Transverse colon (tissue), 4 donors: ENCODE measurements at regions not wholly inside any gene's neighbourhood (a gene's known extent, or its start where the extent isn't known, plus 50 kb on each side); places are given as distances from the start of the nearest gene placed in this dataset.

Experiments
- DNase-seq: peaks from one replicate; pipeline ENCODE4 v3.0.0-alpha.2; 2019
- H3K27ac ChIP-seq, 4 donors: fragments of 200-600 bp; sonication (generic); 2 replicates each; pipeline ENCODE4 v1.5.1; 2016 to 2018; ENCODE audit warnings: inconsistent platforms in 4 of 4
- H3K27me3 ChIP-seq: fragments of 200-600 bp; sonication (generic); 2 replicates; pipeline ENCODE4 v1.5.1; 2017; ENCODE audit warnings: inconsistent platforms
- H3K36me3 ChIP-seq, 4 donors: fragments of 200-600 bp; sonication (generic); 2 replicates each; pipeline ENCODE4 v1.5.1; 2017 to 2019; ENCODE audit warnings: inconsistent platforms in 4 of 4
- H3K4me1 ChIP-seq, 4 donors: fragments of 200-600 bp; sonication (generic); 2 replicates each; pipeline ENCODE4 v1.5.1; 2017 to 2020; ENCODE audit warnings: inconsistent platforms in 4 of 4
- H3K4me3 ChIP-seq, 4 donors: fragments of 200-600 bp; sonication (generic); 1 replicate in 1 of 4; 2 replicates in 3 of 4; pipeline versions ENCODE4 v1.5.1 to v1.6.1; 2017 to 2019; ENCODE audit warnings: inconsistent platforms in 4 of 4
- H3K9me3 ChIP-seq, 2 donors: fragments of 200-600 bp; sonication (generic); 2 replicates each; pipeline ENCODE4 v1.5.1; 2017 to 2019; ENCODE audit warnings: inconsistent platforms in 2 of 2
- EP300 ChIP-seq: sonication (generic); formaldehyde crosslinking; IDR thresholded peaks from one replicate; pipeline ENCODE4 v1.6.1; 2017; ENCODE audit warnings: antibody characterized with exemption, low read depth
- POLR2A ChIP-seq: fragments of 450-650 bp; IDR thresholded peaks from one replicate; pipeline ENCODE4 v1.6.1; 2016; ENCODE audit warnings: antibody characterized with exemption, mild to moderate bottlenecking, moderate library complexity
- POLR2AphosphoS5 ChIP-seq, 3 donors: sonication (generic); formaldehyde crosslinking; IDR thresholded peaks; one replicate each; pipeline ENCODE4 v1.6.1; 2016; ENCODE audit warnings: antibody characterized with exemption in 3 of 3
- WGBS, 2 donors: methylation state at CpG; one replicate each; pipeline ENCODE4 v1.1.5; 2018; ENCODE audit warnings: low coverage in 1 of 2; 5-methylcytosine and 5-hydroxymethylcytosine counted together
- in situ Hi-C, 4 donors: fragments of 200-750 bp; cut with MboI; loops; one replicate each; pipeline versions ENCODE4 v1.15.0 to v1.15.1; 2017; ENCODE audit warnings: low sequenced_read_pairs in 3 of 4, low pct_ligation_motif_present in 1 of 4, low pct_unique_long_range_greater_than_20kb in 1 of 4
- intact Hi-C: fragments of 100-400 bp; cut with DNase I; formaldehyde crosslinking; loops from one replicate; pipeline ENCODE4 v1.15.1; 2023; ENCODE audit warnings: low total_unique reads
- TF ChIP-seq, protein P1 (sequence below), 5 experiments: fragments of 200-600 bp in 3 of 5; fragments of 450-650 bp in 2 of 5; sonication (generic) in 3 of 5; IDR thresholded peaks; 1 replicate in 2 of 5; 2 replicates in 3 of 5; pipeline ENCODE4 v1.5.1; 2016 to 2017; ENCODE audit warnings: antibody characterized with exemption in 5 of 5, inconsistent platforms in 3 of 5, mild to moderate bottlenecking in 2 of 5, moderate library complexity in 1 of 5

DNA sequence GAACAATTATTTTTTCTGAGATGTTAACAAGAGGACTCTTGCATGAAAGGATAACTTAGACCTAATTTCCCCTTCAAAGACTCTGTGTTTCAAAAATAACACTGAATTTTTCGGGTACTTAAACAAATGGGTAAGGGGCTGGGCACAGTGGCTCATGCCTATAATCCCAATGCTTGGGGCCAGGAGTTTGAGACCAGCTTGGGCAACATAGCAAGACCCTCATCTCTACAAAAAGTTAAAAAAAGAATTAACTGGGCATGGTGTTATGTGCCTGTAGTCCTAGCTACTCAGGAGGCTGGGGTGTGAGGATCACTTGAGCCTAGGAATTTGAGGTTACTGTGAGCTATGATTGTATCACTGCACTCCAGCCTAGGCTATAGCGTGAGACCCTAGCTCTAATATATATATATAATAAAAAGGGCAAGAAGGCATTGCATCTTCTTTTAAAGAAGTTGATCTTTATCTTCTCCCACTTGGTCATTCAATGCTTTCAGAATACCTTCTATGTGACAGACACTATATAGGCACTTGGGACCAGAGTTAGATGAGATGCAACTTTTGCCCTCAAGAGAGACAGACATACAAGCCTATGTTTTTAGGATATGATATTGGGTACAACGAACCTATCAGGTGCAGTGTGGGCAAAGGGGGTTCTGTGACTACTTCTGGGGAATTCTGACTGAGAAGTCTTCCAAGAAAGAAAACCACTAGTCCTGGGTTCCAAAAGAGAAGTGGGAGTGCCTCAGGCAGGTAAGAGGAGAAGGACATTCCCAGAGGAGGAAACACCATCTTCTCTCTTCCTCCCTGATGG is 120.0 kb downstream of the MYCN start:
- intact Hi-C loops, result no loop called here
- H3K9me3 ChIP-seq, result peaks cover 7 to 13% of the 10 kb centered on the region in 2 donors
- H3K4me1 ChIP-seq, result peaks cover 0 to 12% (median 4%) of the 10 kb centered on the region in 4 donors
- H3K36me3 ChIP-seq, result no peaks in the 10 kb centered on the region
- WGBS, 2 donors, result 73 to 76% methylated on average over 2 to 3 of the region's 3 CpGs
- no peak for TF ChIP-seq POLR2A
- TF ChIP-seq, protein P1, sequence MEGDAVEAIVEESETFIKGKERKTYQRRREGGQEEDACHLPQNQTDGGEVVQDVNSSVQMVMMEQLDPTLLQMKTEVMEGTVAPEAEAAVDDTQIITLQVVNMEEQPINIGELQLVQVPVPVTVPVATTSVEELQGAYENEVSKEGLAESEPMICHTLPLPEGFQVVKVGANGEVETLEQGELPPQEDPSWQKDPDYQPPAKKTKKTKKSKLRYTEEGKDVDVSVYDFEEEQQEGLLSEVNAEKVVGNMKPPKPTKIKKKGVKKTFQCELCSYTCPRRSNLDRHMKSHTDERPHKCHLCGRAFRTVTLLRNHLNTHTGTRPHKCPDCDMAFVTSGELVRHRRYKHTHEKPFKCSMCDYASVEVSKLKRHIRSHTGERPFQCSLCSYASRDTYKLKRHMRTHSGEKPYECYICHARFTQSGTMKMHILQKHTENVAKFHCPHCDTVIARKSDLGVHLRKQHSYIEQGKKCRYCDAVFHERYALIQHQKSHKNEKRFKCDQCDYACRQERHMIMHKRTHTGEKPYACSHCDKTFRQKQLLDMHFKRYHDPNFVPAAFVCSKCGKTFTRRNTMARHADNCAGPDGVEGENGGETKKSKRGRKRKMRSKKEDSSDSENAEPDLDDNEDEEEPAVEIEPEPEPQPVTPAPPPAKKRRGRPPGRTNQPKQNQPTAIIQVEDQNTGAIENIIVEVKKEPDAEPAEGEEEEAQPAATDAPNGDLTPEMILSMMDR (IDR thresholded peaks at IDR 0.05), result no peak
- no peak for TF ChIP-seq EP300
- TF ChIP-seq POLR2AphosphoS5 (IDR thresholded peaks at IDR 0.05), result no peak
- H3K27ac ChIP-seq, result no peak overlapping the region
- no peaks in the 10 kb centered on the region for H3K27me3 ChIP-seq
- in situ Hi-C loops, result no loop called here
- no peak for DNase-seq
- H3K4me3 ChIP-seq, result no peak overlapping the region

DNA sequence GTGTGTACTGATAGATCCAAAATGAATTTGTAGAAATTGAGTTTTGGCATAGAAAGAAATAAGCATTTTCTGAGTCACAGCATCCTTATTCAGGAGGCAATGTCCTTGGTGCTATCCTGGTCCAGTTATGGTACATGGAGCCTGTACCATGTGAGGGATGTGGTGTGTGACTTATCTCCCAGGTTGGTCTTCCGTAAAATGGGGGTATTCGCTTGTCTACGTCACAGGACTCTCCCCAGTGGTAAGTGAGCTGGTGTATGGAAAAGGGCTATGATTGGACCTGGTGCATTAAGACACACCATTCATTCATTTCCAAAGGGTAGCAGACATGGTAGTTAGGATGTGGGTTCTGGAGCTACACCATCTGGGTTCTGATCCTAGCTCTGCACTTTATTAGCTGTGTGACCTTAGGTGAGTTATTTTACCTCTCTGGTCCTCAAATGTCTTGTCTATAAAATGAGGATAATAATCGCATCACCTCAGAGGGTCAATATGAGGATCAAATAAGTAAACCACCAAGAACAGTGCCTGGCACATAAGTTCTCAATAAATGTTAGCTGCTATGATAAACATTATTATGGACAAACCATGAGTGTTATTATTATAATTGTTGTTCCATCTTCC is 119.2 kb downstream of the MYCN start:
- 89 to 100% methylated on average over 1 to 4 of the region's 4 CpGs for WGBS, 2 donors
- in situ Hi-C loops, result no loop called here
- no peak for TF ChIP-seq POLR2A
- TF ChIP-seq POLR2AphosphoS5 (IDR thresholded peaks at IDR 0.05), result no peak
- TF ChIP-seq, protein P1 (IDR thresholded peaks at IDR 0.05), result no peak
- TF ChIP-seq EP300, result no peak

DNA sequence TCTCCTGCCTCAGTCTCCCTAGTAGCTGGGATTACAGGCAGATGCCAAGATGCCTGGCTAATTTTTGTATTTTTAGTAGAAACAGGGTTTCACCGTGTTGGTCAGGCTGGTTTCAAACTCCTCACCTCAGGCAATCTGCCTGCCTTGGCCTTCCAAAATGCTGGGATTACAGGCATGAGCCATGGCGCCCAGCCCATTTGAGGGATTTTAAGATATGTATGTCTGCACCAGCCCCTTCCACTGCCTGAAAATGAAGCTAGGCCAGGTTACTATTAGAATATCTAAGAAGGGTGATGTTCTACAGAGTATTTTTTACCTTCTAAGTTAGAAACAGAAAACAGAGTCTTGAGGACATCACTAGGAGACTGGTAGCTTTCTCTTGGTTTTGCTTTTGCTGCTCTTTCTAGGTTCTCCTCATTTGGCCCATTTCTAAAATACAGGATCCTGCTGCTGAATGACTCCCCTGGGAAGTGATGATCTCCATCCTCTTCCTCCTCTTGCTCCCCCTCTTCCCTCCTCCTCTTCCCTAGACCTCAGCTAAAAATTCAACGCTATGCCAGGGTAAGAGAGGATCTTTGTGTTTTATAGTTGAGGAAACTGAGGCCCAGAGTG is 118.5 kb downstream of the MYCN start:
- Histone ChIP-seq H3K4me3 (no peak overlapping the region), H3K27ac (no peak overlapping the region), H3K27me3 (no peaks in the 10 kb centered on the region), H3K4me1 (peaks cover 0 to 13% (median 4%) of the 10 kb centered on the region in 4 donors), H3K9me3 (peaks cover 7 to 10% of the 10 kb centered on the region in 2 donors), H3K36me3 (no peaks in the 10 kb centered on the region)
- 90 to 100% methylated on average over 3 of the region's 3 CpGs for WGBS, 2 donors
- no peak for DNase-seq
- TF ChIP-seq, protein P1 (IDR thresholded peaks at IDR 0.05), result no peak
- TF ChIP-seq POLR2A (no peak), POLR2AphosphoS5 (IDR thresholded peaks at IDR 0.05) (no peak), EP300 (no peak)
- intact Hi-C loops (no loop called here), in situ Hi-C loops (no loop called here)

More for the DNA sequence above, 119.2 kb downstream of the MYCN start:
- no peaks in the 10 kb centered on the region for H3K27me3 ChIP-seq
- peaks cover 7 to 13% of the 10 kb centered on the region in 2 donors for H3K9me3 ChIP-seq
- peaks cover 0 to 13% (median 4%) of the 10 kb centered on the region in 4 donors for H3K4me1 ChIP-seq
- H3K4me3 ChIP-seq, result no peak overlapping the region
- no peak overlapping the region for H3K27ac ChIP-seq
- intact Hi-C loops, result no loop called here
- H3K36me3 ChIP-seq, result no peaks in the 10 kb centered on the region
- no peak for DNase-seq

DNA sequence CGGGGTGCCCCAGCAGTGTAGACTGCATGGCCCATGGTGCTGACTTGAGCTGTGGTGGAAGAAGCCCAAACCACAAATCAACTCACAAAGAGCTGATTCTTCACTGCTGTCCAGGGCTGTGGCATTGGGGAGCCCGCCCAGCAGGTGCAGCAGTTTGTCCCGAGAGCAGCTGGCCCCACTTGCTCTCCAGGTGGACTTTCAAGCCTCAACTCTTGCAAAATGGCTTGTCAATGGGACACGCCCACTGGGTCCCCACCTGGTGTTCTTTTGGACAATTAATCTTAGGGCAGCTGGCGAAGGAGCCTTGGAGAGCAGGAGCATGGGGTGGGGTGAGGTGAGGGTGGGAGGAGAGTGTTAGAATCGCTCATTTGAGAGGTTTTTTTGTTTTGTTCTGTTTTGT is 117.9 kb downstream of the MYCN start:
- 42% methylated on average over 6 of the region's 6 CpGs; no CpG with 5 or more reads in 1 of the 2 donors for WGBS, 2 donors

More for the DNA sequence above, 117.9 kb downstream of the MYCN start:
- intact Hi-C loops, result no loop called here
- Histone ChIP-seq H3K36me3 (no peaks in the 10 kb centered on the region), H3K27ac (no peak overlapping the region), H3K4me3 (no peak overlapping the region), H3K9me3 (peaks cover 5% of the 10 kb centered on the region in 2 donors), H3K27me3 (no peaks in the 10 kb centered on the region), H3K4me1 (peaks cover 0 to 13% (median 4%) of the 10 kb centered on the region in 4 donors)
- TF ChIP-seq EP300 (no peak), POLR2A (no peak), POLR2AphosphoS5 (IDR thresholded peaks at IDR 0.05) (no peak)
- no peak for DNase-seq
- in situ Hi-C loops, result no loop called here
